NCI-H2107 treated with DMSO at 0.1 percent for 48 hours (cell line): ENCODE measurements at regions not wholly inside any gene's neighbourhood (a gene's known extent, or its start where the extent isn't known, plus 50 kb on each side); places are given as distances from the start of the nearest gene placed in this dataset.
A peak's percentile ranks its signal among the peaks of the same experiment; 100 is the strongest.

Experiments
- DNase-seq: peaks from one replicate; lab custom pipeline; 2025; ENCODE audit not compliant: unreplicated experiment; lab: John Stamatoyannopoulos, UW

- DNase-seq = no peak
Measured at GRCh38 chr7:116083796-116084195, 53.2 kb upstream of the TFEC start.

DNA sequence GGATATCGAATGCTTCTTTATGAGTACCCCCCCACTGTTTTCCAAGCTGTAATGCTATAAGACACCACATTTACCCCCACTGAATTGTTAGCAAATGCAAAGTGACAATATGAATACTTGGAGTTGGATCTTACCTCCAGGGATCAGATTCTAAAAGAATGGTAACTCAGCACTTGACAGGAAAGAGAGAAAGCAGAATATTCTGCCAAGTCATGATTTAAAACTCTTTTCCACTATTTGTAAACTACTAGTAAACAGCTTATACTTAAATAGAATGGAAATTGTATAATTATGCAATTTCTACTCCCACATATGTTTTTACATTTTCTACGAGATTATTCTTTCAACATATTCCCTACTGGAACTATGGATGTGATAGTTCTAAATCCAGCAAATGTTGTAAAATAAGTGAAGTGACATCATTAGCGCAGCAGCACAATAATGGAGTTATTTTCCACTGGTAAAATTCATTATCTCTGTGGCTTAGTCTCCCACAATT, 56.0 kb upstream of the TFEC start:
- DNase-seq = no peak

GRCh38 chr7:116087291-116087690, 56.7 kb upstream of the TFEC start:
- DNase-seq = no peak

GRCh38 chr7:116087984-116088383, 57.4 kb upstream of the TFEC start:
- DNase-seq = no peak

- DNase-seq = no peak
Measured at GRCh38 chr7:116089293-116089692, 58.7 kb upstream of the TFEC start.

DNA sequence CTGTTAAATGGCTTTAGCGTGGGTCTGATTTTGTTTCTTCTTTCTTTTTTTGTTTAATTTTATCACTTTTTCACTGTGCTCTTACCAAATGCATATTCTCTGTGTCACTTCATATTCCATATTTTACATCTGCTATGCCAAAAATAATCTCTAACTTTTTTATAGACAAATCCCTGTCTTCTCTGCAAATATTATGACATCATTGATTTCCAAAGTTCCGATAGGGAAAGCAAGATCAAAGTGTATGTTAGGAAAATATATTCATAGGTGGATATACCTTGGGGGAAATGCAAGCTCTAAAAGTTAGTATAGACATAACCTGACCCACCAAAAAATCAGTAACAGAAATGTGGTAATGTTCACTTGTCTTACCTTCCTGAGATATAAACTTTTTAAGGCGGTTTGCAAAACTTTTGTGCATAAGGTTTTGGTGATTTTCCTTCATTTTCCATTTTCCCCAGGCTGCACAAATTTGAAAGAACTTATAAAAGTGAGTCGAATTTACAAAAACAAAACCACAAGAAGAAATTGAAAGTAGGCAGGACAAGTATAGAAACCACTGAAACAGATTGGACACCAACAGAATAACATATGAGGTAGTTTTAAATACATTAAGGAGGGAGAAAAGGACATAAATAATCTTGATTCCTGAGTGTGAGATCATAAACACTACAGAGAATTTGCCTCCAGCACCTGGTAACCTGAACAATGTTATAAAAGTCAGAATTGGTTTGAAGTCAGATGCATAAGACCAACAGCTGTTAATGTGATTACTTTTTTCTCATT, 63.1 kb upstream of the TFEC start:
- no peak for DNase-seq

- DNase-seq = no peak
Measured at GRCh38 chr7:116095396-116095795, 64.8 kb upstream of the TFEC start.

DNA sequence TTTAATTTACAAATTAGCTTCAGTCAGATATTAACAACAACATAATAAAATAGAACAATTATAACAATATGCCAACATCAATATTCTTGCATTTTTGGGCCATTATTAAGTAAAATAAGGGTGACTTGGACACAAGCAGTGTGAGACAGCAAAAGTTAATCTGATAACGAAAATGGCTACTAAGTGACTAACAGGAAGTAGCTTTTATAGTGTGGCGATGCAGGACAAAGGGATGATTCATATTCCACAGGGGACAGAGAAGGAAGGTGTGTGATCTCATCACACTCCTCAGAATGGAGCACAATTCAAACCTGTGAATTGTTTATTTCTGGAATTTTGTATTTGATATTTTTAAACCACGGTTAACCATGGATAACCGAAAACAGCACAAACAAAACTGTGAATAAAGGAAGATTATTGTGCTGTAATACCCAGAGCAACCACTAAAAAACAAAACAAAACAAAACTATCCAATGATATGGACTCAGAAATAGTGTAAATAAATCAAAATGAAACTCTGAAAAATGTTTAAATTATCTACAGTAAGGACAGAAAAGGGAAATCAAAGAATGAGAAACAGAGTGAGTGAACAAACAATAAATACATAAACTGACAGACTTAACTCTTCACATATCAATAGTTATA, 66.9 kb upstream of the TFEC start:
- no peak for DNase-seq

DNA sequence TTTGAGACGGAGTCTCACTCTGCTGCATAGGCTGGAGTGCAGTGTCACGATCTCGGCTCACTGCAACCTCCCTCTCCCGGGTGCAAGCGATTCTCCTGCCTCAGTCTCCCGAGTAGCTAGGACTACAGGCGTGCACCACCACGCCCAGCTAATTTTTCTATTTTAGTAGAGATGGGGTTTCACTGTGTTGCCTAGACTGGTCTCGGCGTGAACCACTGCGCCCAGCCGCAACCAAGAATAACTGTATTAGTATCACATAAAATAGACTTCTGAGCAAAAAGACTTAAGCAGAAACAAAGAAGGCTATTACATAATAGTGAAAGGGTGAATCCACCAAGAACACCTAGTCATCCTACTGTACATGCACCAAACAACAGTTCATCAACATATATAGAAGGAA, 67.6 kb upstream of the TFEC start:
- no peak for DNase-seq

GRCh38 chr7:116100626-116101025, 70.1 kb upstream of the TFEC start:
- no peak for DNase-seq

- DNase-seq = no peak
Measured at GRCh38 chr7:116101704-116102103, 71.1 kb upstream of the TFEC start.

GRCh38 chr7:116111475-116111874, 80.9 kb upstream of the TFEC start:
- DNase-seq = no peak

DNA sequence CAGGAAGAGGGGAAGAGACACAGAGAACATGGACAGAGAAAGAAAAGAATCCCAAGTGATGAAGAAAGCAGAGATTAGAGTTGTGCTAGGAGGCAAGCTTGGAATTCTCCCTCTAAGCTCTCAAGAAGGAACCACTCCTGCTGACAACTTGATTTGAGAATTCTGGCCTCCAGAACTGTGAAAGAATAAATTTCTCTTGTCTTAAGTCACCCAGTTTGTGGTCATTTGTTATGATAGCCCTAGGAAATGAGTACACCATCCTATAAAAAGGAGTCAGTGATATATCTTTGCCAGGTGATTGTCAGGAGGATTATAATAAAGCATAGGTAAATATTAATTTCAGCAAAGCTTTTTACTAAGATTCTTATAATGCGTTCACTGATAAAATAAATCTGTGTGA, 82.7 kb upstream of the TFEC start:
- DNase-seq = no peak

DNA sequence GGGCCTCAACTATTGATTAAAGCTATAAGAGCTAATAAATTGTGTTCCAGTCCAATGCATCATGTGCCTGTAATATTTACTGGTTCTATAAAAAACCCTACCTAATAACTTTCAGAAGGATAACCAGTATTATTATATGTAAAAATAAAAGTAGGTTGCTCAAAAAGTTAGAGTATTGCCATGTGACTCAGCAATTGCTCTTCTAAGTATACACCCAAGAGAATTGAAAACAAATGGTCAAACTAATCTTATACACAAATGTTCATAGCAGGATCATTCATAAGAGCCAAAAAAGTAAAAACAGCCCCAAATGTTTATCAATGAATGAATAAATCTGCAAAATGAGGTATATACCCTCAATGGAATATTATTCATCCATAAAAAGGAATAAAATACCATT, 89.5 kb upstream of the TES start:
- DNase-seq = no peak

DNA sequence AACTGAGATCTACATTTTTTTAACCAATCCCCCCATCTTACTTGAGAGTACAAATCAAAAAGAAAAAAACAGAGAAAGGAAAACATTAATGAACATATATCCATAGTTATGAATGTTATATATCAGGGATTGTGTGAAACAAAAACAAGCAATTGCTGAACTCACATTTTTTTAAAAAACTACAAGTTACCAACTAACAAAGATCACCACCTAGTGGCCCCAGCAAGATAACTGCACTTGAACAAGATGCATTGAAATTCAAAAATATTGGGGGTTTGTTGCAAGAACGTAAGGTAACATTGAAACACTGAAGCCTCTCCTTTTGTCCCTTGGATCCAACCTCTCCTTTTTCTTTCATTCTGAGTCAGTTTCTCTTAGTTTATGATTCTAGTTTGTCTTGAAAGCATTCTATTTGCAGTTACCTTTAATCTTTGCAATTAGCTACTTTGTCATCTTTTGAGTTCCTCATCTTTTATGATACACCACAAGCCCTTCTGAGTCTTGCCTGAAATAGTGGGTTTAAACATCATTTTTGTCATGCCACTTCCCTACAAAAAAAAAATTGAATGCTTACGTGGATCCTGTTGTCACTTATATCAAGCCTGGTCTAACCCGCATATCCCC, 87.3 kb upstream of the TES start:
- DNase-seq = peak; percentile 16

DNA sequence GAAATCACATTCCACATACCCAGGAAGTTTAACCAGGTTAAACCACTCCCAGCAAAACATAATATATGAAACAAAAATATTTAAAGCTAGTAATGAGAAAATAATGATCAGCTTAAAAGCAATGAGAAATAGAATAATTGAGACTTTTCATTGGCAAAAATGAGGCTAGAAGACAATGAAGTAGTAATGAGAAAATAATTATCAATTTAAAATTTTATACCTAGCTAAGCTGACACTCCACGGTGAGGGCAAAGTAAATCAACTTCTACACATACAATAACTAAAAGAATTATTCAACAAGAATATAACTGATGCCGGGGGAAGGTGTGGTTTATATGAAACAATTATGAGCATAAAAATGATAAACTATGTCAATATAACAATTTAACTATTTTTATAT, 82.2 kb upstream of the TES start:
- DNase-seq = no peak

- DNase-seq = no peak
Measured at GRCh38 chr7:116135306-116135705, 75.0 kb upstream of the TES start.

- peak; percentile 7 for DNase-seq
Measured at GRCh38 chr7:116138202-116138801, 72.0 kb upstream of the TES start.

- no peak for DNase-seq
Measured at GRCh38 chr7:116139007-116139406, 71.3 kb upstream of the TES start.

DNA sequence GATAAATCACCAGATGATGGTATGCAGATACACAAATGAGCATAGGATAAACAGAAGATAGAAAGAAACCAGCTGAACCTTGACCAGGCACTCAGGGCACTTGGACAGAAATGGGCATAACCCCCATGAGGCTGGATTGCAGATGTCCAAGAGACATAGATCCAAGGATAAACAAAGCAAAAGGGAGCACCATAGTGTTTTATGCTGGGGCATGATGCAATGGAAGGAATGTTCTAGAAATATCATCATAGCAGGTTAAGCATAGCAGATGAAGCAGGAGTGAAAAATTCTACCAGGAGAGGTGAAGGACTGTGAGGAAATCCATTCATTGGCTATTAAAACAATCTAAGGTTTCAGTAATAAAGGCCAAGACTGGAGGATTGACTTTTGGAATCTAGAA, 70.5 kb upstream of the TES start:
- DNase-seq = no peak

DNA sequence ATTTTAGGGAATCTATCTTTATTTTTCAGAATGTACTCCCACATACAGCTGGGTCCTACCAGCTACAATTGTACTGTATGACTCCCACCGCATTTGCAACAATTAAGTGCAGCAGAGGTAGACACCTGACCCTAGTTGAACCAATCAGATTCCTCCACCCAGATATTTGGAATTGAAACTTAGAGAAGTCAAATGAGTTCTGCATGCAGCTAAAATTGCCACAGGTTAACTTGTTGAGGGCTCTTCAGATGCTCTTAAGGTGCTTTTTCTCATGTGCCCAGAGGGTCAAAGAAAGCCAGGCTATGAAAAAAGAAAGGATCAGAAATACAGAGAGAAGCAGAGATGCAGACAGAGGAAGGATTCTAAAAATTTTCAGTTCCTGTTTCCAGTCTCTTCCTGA, 68.0 kb upstream of the TES start:
- no peak for DNase-seq

- no peak for DNase-seq
Measured at GRCh38 chr7:116142850-116143249, 67.5 kb upstream of the TES start.
